B cell (primary cell): ENCODE measurements at regions not wholly inside any gene's neighbourhood (a gene's known extent, or its start where the extent isn't known, plus 50 kb on each side); places are given as distances from the start of the nearest gene placed in this dataset.

Source experiments
- ATAC-seq: fragments of 200-7000 bp; cut with Tn5 transposase; one replicate; pipeline ENCODE4 v1.10.0; 2021; ENCODE audit warnings: low read depth, mild to moderate bottlenecking, moderate number of reproducible peaks, moderate library complexity
- CTCF ChIA-PET: fragments of 350-600 bp; sonication (Branson Sonifier 250); formaldehyde crosslinking; loops from one replicate; lab custom pipeline; 2021; ENCODE audit warnings: antibody characterized with exemption, inconsistent platforms; lab: Charles Lee
- POLR2A ChIA-PET: fragments of 350-600 bp; sonication (Branson Sonifier 250); formaldehyde crosslinking; loops from one replicate; lab custom pipeline; 2021; ENCODE audit warnings: antibody characterized with exemption; lab: Charles Lee
- DNase-seq: peaks from one replicate; pipeline ENCODE4 v3.0.0; 2013
- H2AFZ ChIP-seq: 2 replicates; pipeline ENCODE4 v1.6.1; 2012; ENCODE audit warnings: mild to moderate bottlenecking, low read depth, low read length; ENCODE audit not compliant: insufficient read depth, poor library complexity, severe bottlenecking
- H3K27ac ChIP-seq, 2 donors: 1 replicate in 1 of 2; 2 replicates in 1 of 2; pipeline ENCODE4 v1.5.1; 2012 to 2013; ENCODE audit warnings: low read length in 2 of 2, mild to moderate bottlenecking in 2 of 2, moderate library complexity in 1 of 2
- H3K27me3 ChIP-seq, 4 experiments: fragments of 200-600 bp in 1 of 4; sonication (generic) in 1 of 4; replicated peaks in 1 of 4; 1 replicate in 2 of 4; 2 replicates in 2 of 4; pipeline versions ENCODE4 v1.6.1 to v1.7.0; 2013 to 2016; ENCODE audit warnings: low read length in 3 of 4, mild to moderate bottlenecking in 2 of 4, mixed read lengths in 1 of 4, moderate library complexity in 1 of 4; ENCODE audit not compliant: insufficient read depth in 4 of 4, control insufficient read depth in 3 of 4; ENCODE audit errors: control extremely low read depth in 1 of 4
- H3K36me3 ChIP-seq, 2 experiments: replicated peaks in 1 of 2; 1 replicate in 1 of 2; 2 replicates in 1 of 2; pipeline versions ENCODE4 v1.6.1 to v1.7.1; 2013; ENCODE audit warnings: low read length in 1 of 2; ENCODE audit not compliant: insufficient read depth in 2 of 2, control insufficient read depth in 1 of 2; ENCODE audit errors: control extremely low read depth in 1 of 2, extremely low read depth in 1 of 2
- H3K4me1 ChIP-seq, 2 donors: fragments of 200-600 bp in 1 of 2; sonication (generic) in 1 of 2; 1 replicate in 1 of 2; 2 replicates in 1 of 2; pipeline versions ENCODE4 v1.5.1 to v1.6.1; 2013 to 2017; ENCODE audit warnings: low read length in 2 of 2; ENCODE audit not compliant: control insufficient read depth in 2 of 2, insufficient read depth in 2 of 2
- H3K4me2 ChIP-seq: replicated peaks from 2 replicates; pipeline ENCODE3; 2012; ENCODE audit warnings: mild to moderate bottlenecking, low read depth, low read length; ENCODE audit not compliant: poor library complexity, severe bottlenecking
- H3K4me3 ChIP-seq, 5 experiments: fragments of 200-600 bp in 1 of 5; sonication (generic) in 1 of 5; 1 replicate in 3 of 5; 2 replicates in 2 of 5; pipeline versions ENCODE4 v1.5.1 to v1.7.0; 2011 to 2016; ENCODE audit warnings: low read length in 4 of 5, mild to moderate bottlenecking in 4 of 5, low read depth in 2 of 5, control low read depth in 1 of 5, moderate library complexity in 1 of 5; ENCODE audit not compliant: insufficient read depth in 1 of 5; ENCODE audit errors: control extremely low read depth in 1 of 5, extremely low read depth in 1 of 5
- H3K79me2 ChIP-seq: fragments of 200-600 bp; sonication (generic); one replicate; pipeline ENCODE4 v1.6.0; 2016; ENCODE audit warnings: low read length; ENCODE audit not compliant: control insufficient read depth, insufficient read depth
- H3K9ac ChIP-seq: fragments of 200-600 bp; sonication (generic); 2 replicates; pipeline ENCODE4 v1.6.1; 2017; ENCODE audit warnings: mild to moderate bottlenecking, low read length, moderate library complexity
- H3K9me3 ChIP-seq, 3 donors: one replicate each; pipeline versions ENCODE4 v1.6.1 to v1.7.1; 2013; ENCODE audit warnings: low read length in 2 of 3; ENCODE audit not compliant: control insufficient read depth in 2 of 3, insufficient read depth in 1 of 3; ENCODE audit errors: control extremely low read depth in 1 of 3
- H4K20me1 ChIP-seq: 2 replicates; pipeline ENCODE4 v1.6.0; 2012; ENCODE audit warnings: mild to moderate bottlenecking, low read length; ENCODE audit not compliant: insufficient read depth, control insufficient read depth, poor library complexity, severe bottlenecking
- H3K27ac Mint-ChIP-seq: one replicate; pipeline ENCODE4 v1.8.0; 2021; ENCODE audit warnings: mixed read lengths
- H3K27me3 Mint-ChIP-seq: one replicate; pipeline ENCODE4 v1.8.0; 2021; ENCODE audit warnings: mixed read lengths
- H3K4me1 Mint-ChIP-seq: one replicate; pipeline ENCODE4 v1.8.0; 2021; ENCODE audit warnings: mixed read lengths
- H3K4me3 Mint-ChIP-seq: one replicate; pipeline ENCODE4 v1.8.0; 2021; ENCODE audit warnings: mixed read lengths
- H3K9me3 Mint-ChIP-seq: one replicate; pipeline ENCODE4 v1.8.0; 2022; ENCODE audit warnings: mixed read lengths; ENCODE audit not compliant: insufficient read depth
- CTCF ChIP-seq: fragments of 200-600 bp; IDR thresholded peaks from one replicate; pipeline ENCODE4 v1.8.0; 2022; ENCODE audit warnings: antibody characterized with exemption, mild to moderate bottlenecking
- EZH2 ChIP-seq: IDR thresholded peaks from 2 replicates; pipeline ENCODE4 v1.6.1; 2012; ENCODE audit warnings: borderline replicate concordance, low read depth, mild to moderate bottlenecking, moderate library complexity, low read length; ENCODE audit not compliant: insufficient read depth, poor library complexity, severe bottlenecking
- WGBS: methylation state at CpG from one replicate; pipeline ENCODE4 v1.1.5; 2013; ENCODE audit warnings: missing lambda C conversion rate; ENCODE audit not compliant: insufficient coverage; 5-methylcytosine and 5-hydroxymethylcytosine counted together
- intact Hi-C: fragments of 100-400 bp; cut with micrococcal nuclease; formaldehyde crosslinking; loops from one replicate; pipeline ENCODE4 v1.10.0; 2022

- no peak overlapping the region for H3K4me3 ChIP-seq
- peaks cover 25% of the 10 kb centered on the region for H3K4me1 Mint-ChIP-seq
- peak overlapping the region; percentile 9 for H3K4me2 ChIP-seq
- peak; percentile 16 for DNase-seq
- CTCF ChIA-PET: no interaction called here
- no peak for ATAC-seq
- peaks cover 14 to 23% of the 10 kb centered on the region in 2 donors for H3K4me1 ChIP-seq
- peak overlapping the region; percentile 21 for H2AFZ ChIP-seq
- POLR2A ChIA-PET: no interaction called here
- WGBS: 20% methylated on average over 1 of the region's 5 CpGs
- H3K9me3 ChIP-seq: no peaks in the 10 kb centered on the region
- H3K9me3 Mint-ChIP-seq: no peaks in the 10 kb centered on the region
- H3K27me3 Mint-ChIP-seq: no peaks in the 10 kb centered on the region
- H3K4me3 Mint-ChIP-seq: peak overlapping the region; percentile 16
- no peaks in the 10 kb centered on the region for H3K36me3 ChIP-seq
- no peaks in the 10 kb centered on the region for H4K20me1 ChIP-seq
- H3K9ac ChIP-seq: no peak overlapping the region
- H3K79me2 ChIP-seq: no peaks in the 10 kb centered on the region
- no peaks in the 10 kb centered on the region for H3K27me3 ChIP-seq
- intact Hi-C loops: no loop called here
- no peak overlapping the region for H3K27ac Mint-ChIP-seq
- TF ChIP-seq CTCF (no peak), EZH2 (no peak)
- H3K27ac ChIP-seq: no peak overlapping the region
These were observed 106.5 kb upstream of the SLC4A7 start for GRCh38 chr3:27590437-27591298.

GRCh38 chr3:27589795-27590194, 105.6 kb upstream of the SLC4A7 start:
- no CpG with 5 or more reads among the region's 1 CpG for WGBS
- Histone ChIP-seq H3K27ac (no peak overlapping the region), H4K20me1 (no peaks in the 10 kb centered on the region), H3K4me3 (no peak overlapping the region), H3K9ac (no peak overlapping the region), H3K9me3 (no peaks in the 10 kb centered on the region), H2AFZ (no peak overlapping the region), H3K4me2 (no peak overlapping the region), H3K36me3 (no peaks in the 10 kb centered on the region), H3K79me2 (no peaks in the 10 kb centered on the region), H3K4me1 (peaks cover 14 to 23% of the 10 kb centered on the region in 2 donors), H3K27me3 (no peaks in the 10 kb centered on the region)
- ChIA-PET CTCF (no interaction called here), POLR2A (no interaction called here)
- Mint-ChIP-seq H3K4me1 (peaks cover 25% of the 10 kb centered on the region), H3K9me3 (no peaks in the 10 kb centered on the region), H3K27me3 (no peaks in the 10 kb centered on the region), H3K4me3 (no peak overlapping the region), H3K27ac (no peak overlapping the region)
- intact Hi-C loops: no loop called here
- no peak for TF ChIP-seq CTCF
- DNase-seq: no peak
- no peak for ATAC-seq
